ENCODE measurements at regions not wholly inside any gene's neighbourhood (a gene's known extent, or its start where the extent isn't known, plus 50 kb on each side); places are given as distances from the start of the nearest gene placed in this dataset.

- POLR2A ChIA-PET = no interaction called here
- CTCF ChIA-PET = no interaction called here
Measured at GRCh38 chr7:340979-341694, 51.2 kb downstream of the FOXL3 start.

- POLR2A ChIA-PET = no interaction called here
- CTCF ChIA-PET = interaction anchor here (0.8 kb wide), 1 partner anchor 864 kb away, joined by 3 read pairs; no protein-coding TSS in a partner anchor
Measured at GRCh38 chr7:341841-342638, 52.1 kb downstream of the FOXL3 start.

- ChIA-PET CTCF (no interaction called here), POLR2A (no interaction called here)
Measured at GRCh38 chr7:342681-343216, 52.8 kb downstream of the FOXL3 start.

GRCh38 chr7:343227-343822 is 53.4 kb downstream of the FOXL3 start:
- POLR2A ChIA-PET = no interaction called here
- CTCF ChIA-PET = no interaction called here

- POLR2A ChIA-PET = no interaction called here
- CTCF ChIA-PET = no interaction called here
Measured at GRCh38 chr7:343864-344607, 54.1 kb downstream of the FOXL3 start.

GRCh38 chr7:344608-344994 is 54.6 kb downstream of the FOXL3 start:
- POLR2A ChIA-PET = no interaction called here
- CTCF ChIA-PET = no interaction called here

GRCh38 chr7:346116-346898 is 56.3 kb downstream of the FOXL3 start:
- POLR2A ChIA-PET = no interaction called here

GRCh38 chr7:347001-347590 is 57.1 kb downstream of the FOXL3 start:
- ChIA-PET POLR2A (no interaction called here), CTCF (interaction anchor here (1.1 kb wide), 1 partner anchor 12 kb away, joined by 3 read pairs; no protein-coding TSS in a partner anchor)

More at GRCh38 chr7:346116-346898, 56.3 kb downstream of the FOXL3 start:
- CTCF ChIA-PET = interaction anchor here (1.1 kb wide), 1 partner anchor 12 kb away, joined by 3 read pairs; no protein-coding TSS in a partner anchor

GRCh38 chr7:347644-348479 is 57.9 kb downstream of the FOXL3 start:
- CTCF ChIA-PET = interaction anchor here (1.1 kb wide), 1 partner anchor 11 kb away, joined by 3 read pairs; no protein-coding TSS in a partner anchor
- POLR2A ChIA-PET = no interaction called here

- CTCF ChIA-PET = no interaction called here
- POLR2A ChIA-PET = no interaction called here
Measured at GRCh38 chr7:348480-348844, 58.5 kb downstream of the FOXL3 start.

- CTCF ChIA-PET = no interaction called here
- POLR2A ChIA-PET = no interaction called here
Measured at GRCh38 chr7:348962-349743, 59.2 kb downstream of the FOXL3 start.

GRCh38 chr7:351256-351655 is 61.3 kb downstream of the FOXL3 start:
- POLR2A ChIA-PET = interaction anchor here (0.9 kb wide), 1 partner anchor 465 kb away, joined by 3 read pairs; no protein-coding TSS in a partner anchor
- CTCF ChIA-PET = interaction anchor here (1.8 to 2.0 kb wide), 2 partner anchors 11 to 15 kb away, joined by 4 read pairs; no protein-coding TSS in a partner anchor

- ChIA-PET CTCF (interaction anchor here (0.8 to 2.0 kb wide), 3 partner anchors 10 to 30 kb away, joined by 3 to 4 read pairs (median 4); no protein-coding TSS in a partner anchor), POLR2A (no interaction called here)
Measured at GRCh38 chr7:351681-352480, 61.9 kb downstream of the FOXL3 start.

GRCh38 chr7:353746-354325 is 63.9 kb downstream of the FOXL3 start:
- POLR2A ChIA-PET = no interaction called here
- CTCF ChIA-PET = no interaction called here

- POLR2A ChIA-PET = no interaction called here
- CTCF ChIA-PET = no interaction called here
Measured at GRCh38 chr7:354597-355470, 64.9 kb downstream of the FOXL3 start.
